ENCODE measurements at regions not wholly inside any gene's neighbourhood (a gene's known extent, or its start where the extent isn't known, plus 50 kb on each side); places are given as distances from the start of the nearest gene placed in this dataset.

DNA sequence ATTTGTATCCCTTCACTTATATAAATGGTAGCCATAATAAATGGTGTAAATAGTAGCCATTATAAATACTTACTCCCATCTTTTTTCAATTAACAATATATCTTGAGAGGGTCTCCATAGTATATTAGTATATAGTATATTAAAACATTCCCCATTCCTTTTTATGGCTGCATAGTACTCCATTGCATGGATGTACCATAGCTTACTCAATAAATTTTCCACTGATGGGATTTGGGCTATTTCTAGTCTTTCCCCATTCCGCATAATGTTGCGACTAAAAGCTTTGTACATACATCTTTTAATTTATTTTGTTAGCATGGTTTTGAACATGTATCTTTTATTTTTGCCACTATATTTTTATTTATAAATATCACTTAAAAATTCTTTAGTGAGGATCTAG is 366.3 kb downstream of the IL20RB start:
- no peaks in the 10 kb centered on the region for H3K4me1 Mint-ChIP-seq (ENCODE audit: low read depth)
- intact Hi-C loops (cut with DNase I, micrococcal nuclease), result no loop called here
- no peak overlapping the region for H3K27ac Mint-ChIP-seq
- H3K9me3 Mint-ChIP-seq, result peaks cover 7% of the 10 kb centered on the region
- no peak for ATAC-seq (ENCODE audit: poor library complexity)
- Histone ChIP-seq H3K36me3 (ENCODE audit: insufficient read depth, low read length) (no peaks in the 10 kb centered on the region), H3K9me3 (ENCODE audit: control insufficient read depth in 1 of 2, insufficient read depth in 1 of 2, low read length in 2 of 2) (peaks cover 0 to 7% of the 10 kb centered on the region in 2 experiments), H3K4me1 (ENCODE audit: insufficient read depth, low read length) (no peaks in the 10 kb centered on the region), H3K4me3 (ENCODE audit: low read length) (no peak overlapping the region), H3K27ac (ENCODE audit: low read depth in 1 of 2, low read length in 2 of 2) (no peak overlapping the region), H3K27me3 (ENCODE audit: control insufficient read depth in 1 of 2, insufficient read depth in 2 of 2, low read length in 2 of 2) (no peaks in the 10 kb centered on the region)
- ChIA-PET POLR2A (no interaction called here), CTCF (no interaction called here)
- no peaks in the 10 kb centered on the region for H3K36me3 Mint-ChIP-seq (ENCODE audit: low read depth)
- no peak overlapping the region for H3K4me3 Mint-ChIP-seq
- TF ChIP-seq, protein P1, sequence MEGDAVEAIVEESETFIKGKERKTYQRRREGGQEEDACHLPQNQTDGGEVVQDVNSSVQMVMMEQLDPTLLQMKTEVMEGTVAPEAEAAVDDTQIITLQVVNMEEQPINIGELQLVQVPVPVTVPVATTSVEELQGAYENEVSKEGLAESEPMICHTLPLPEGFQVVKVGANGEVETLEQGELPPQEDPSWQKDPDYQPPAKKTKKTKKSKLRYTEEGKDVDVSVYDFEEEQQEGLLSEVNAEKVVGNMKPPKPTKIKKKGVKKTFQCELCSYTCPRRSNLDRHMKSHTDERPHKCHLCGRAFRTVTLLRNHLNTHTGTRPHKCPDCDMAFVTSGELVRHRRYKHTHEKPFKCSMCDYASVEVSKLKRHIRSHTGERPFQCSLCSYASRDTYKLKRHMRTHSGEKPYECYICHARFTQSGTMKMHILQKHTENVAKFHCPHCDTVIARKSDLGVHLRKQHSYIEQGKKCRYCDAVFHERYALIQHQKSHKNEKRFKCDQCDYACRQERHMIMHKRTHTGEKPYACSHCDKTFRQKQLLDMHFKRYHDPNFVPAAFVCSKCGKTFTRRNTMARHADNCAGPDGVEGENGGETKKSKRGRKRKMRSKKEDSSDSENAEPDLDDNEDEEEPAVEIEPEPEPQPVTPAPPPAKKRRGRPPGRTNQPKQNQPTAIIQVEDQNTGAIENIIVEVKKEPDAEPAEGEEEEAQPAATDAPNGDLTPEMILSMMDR (IDR thresholded peaks at IDR 0.05), result no peak
- no peaks in the 10 kb centered on the region for H3K27me3 Mint-ChIP-seq
- DNase-seq, result no peak

DNA sequence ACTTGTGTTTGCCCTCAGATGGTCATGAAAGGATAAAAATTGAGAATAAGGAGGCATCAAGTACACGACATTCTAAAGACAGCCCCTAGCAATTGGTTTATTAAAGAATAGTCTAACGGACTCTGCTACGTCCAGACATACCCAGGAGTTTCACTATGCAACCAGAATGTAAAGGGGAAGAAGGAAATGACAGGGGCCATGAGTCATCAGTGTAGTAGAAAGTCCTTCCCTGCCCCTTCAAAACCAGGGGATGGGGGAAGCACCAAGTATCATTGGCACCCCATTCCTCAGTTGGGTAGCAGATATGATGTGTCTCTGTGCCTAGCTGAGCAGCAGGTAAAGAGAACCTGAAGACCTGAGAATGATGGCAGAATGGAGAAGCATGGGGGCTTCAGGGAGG is 367.4 kb downstream of the IL20RB start:
- Mint-ChIP-seq H3K27ac (no peak overlapping the region), H3K4me1 (ENCODE audit: low read depth) (no peaks in the 10 kb centered on the region), H3K36me3 (ENCODE audit: low read depth) (no peaks in the 10 kb centered on the region), H3K27me3 (no peaks in the 10 kb centered on the region), H3K4me3 (no peak overlapping the region), H3K9me3 (peaks cover 7% of the 10 kb centered on the region)
- ChIA-PET POLR2A (no interaction called here), CTCF (no interaction called here)
- DNase-seq (no peak), ATAC-seq (ENCODE audit: poor library complexity) (no peak)
- Histone ChIP-seq H3K9me3 (ENCODE audit: control insufficient read depth in 1 of 2, insufficient read depth in 1 of 2, low read length in 2 of 2) (peaks cover 0 to 3% of the 10 kb centered on the region in 2 experiments), H3K4me1 (ENCODE audit: insufficient read depth, low read length) (no peaks in the 10 kb centered on the region), H3K36me3 (ENCODE audit: insufficient read depth, low read length) (no peaks in the 10 kb centered on the region), H3K4me3 (ENCODE audit: low read length) (no peak overlapping the region), H3K27me3 (ENCODE audit: control insufficient read depth in 1 of 2, insufficient read depth in 2 of 2, low read length in 2 of 2) (no peaks in the 10 kb centered on the region), H3K27ac (ENCODE audit: low read depth in 1 of 2, low read length in 2 of 2) (no peak overlapping the region)
- intact Hi-C loops (cut with DNase I, micrococcal nuclease), result no loop called here
- TF ChIP-seq, protein P1 (IDR thresholded peaks at IDR 0.05), result no peak

DNA sequence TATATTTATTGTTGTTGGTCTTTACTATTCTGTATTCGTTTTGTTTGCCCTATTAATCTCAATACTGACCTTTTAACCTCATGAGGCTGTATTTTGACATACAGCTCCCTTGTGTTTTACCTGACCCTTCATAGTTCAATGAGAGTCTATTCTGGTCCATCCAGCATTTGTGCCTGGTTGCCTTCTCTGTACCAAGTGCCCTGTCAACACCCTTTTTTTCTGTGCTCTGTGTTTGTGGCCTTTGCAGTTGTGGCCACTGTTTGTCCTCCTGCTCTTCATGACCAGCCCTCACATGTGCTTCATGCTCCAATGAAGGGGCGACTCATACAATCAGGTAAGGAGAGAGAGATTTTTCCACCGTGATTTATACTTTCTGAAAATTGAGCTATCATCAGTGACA is 368.2 kb downstream of the IL20RB start:
- H3K27ac Mint-ChIP-seq, result no peak overlapping the region

More for the DNA sequence above, 368.2 kb downstream of the IL20RB start:
- DNase-seq (no peak), ATAC-seq (ENCODE audit: poor library complexity) (no peak)
- H3K4me3 Mint-ChIP-seq, result no peak overlapping the region
- no peak overlapping the region for H3K27ac ChIP-seq (ENCODE audit: low read depth in 1 of 2, low read length in 2 of 2)
- no peak overlapping the region for H3K4me3 ChIP-seq (ENCODE audit: low read length)
- POLR2A ChIA-PET, result no interaction called here
- intact Hi-C loops (cut with DNase I, micrococcal nuclease), result no loop called here
- H3K27me3 ChIP-seq (ENCODE audit: control insufficient read depth in 1 of 2, insufficient read depth in 2 of 2, low read length in 2 of 2), result no peaks in the 10 kb centered on the region
- peaks cover 7% of the 10 kb centered on the region for H3K9me3 Mint-ChIP-seq
- no peaks in the 10 kb centered on the region for H3K36me3 ChIP-seq (ENCODE audit: insufficient read depth, low read length)
- H3K36me3 Mint-ChIP-seq (ENCODE audit: low read depth), result no peaks in the 10 kb centered on the region
- CTCF ChIA-PET, result interaction anchor here (0.6 kb wide), 1 partner anchor 95 kb away, joined by 3 read pairs; no protein-coding TSS in a partner anchor
- TF ChIP-seq, protein P1 (IDR thresholded peaks at IDR 0.05), result no peak
- H3K27me3 Mint-ChIP-seq, result no peaks in the 10 kb centered on the region
- no peaks in the 10 kb centered on the region for H3K4me1 ChIP-seq (ENCODE audit: insufficient read depth, low read length)
- no peaks in the 10 kb centered on the region for H3K4me1 Mint-ChIP-seq (ENCODE audit: low read depth)
- peaks cover 0 to 3% of the 10 kb centered on the region in 2 experiments for H3K9me3 ChIP-seq (ENCODE audit: control insufficient read depth in 1 of 2, insufficient read depth in 1 of 2, low read length in 2 of 2)

All from CD4-positive, alpha-beta T cell (primary cell).